ENCODE measurements at regions not wholly inside any gene's neighbourhood (a gene's known extent, or its start where the extent isn't known, plus 50 kb on each side); places are given as distances from the start of the nearest gene placed in this dataset.

GRCh38 chr2:235170536-235171521 is 219.0 kb downstream of the SH3BP4 start:
- no peaks in the 10 kb centered on the region for H3K36me3 ChIP-seq
- no peaks in the 10 kb centered on the region for H3K27me3 ChIP-seq (ENCODE audit: insufficient read depth, low read depth, severe bottlenecking)
- DNase-seq, result peak; percentile 29
- peak; percentile 47 for TF ChIP-seq CTCF (IDR thresholded peaks at IDR 0.05; ENCODE audit: low read depth, low read length)
- H3K4me3 ChIP-seq (ENCODE audit: low read depth, low read length), result no peak overlapping the region
- no peak overlapping the region for H3K27ac ChIP-seq
- no peaks in the 10 kb centered on the region for H3K9me3 ChIP-seq (ENCODE audit: severe bottlenecking)

GRCh38 chr2:235171550-235172031 is 219.8 kb downstream of the SH3BP4 start:
- H3K27me3 ChIP-seq (ENCODE audit: insufficient read depth, low read depth, severe bottlenecking), result no peaks in the 10 kb centered on the region
- H3K27ac ChIP-seq, result no peak overlapping the region
- no peaks in the 10 kb centered on the region for H3K36me3 ChIP-seq
- DNase-seq, result no peak
- H3K4me3 ChIP-seq (ENCODE audit: low read depth, low read length), result no peak overlapping the region
- H3K9me3 ChIP-seq (ENCODE audit: severe bottlenecking), result no peaks in the 10 kb centered on the region
- TF ChIP-seq CTCF (IDR thresholded peaks at IDR 0.05; ENCODE audit: low read depth, low read length), result no peak

GRCh38 chr2:235180642-235181041 is 228.8 kb downstream of the SH3BP4 start:
- no peaks in the 10 kb centered on the region for H3K36me3 ChIP-seq
- no peak overlapping the region for H3K27ac ChIP-seq
- no peak overlapping the region for H3K4me3 ChIP-seq (ENCODE audit: low read depth, low read length)
- no peaks in the 10 kb centered on the region for H3K27me3 ChIP-seq (ENCODE audit: insufficient read depth, low read depth, severe bottlenecking)
- H3K9me3 ChIP-seq (ENCODE audit: severe bottlenecking), result no peaks in the 10 kb centered on the region
- no peak for DNase-seq
- no peak for TF ChIP-seq CTCF (IDR thresholded peaks at IDR 0.05; ENCODE audit: low read depth, low read length)

GRCh38 chr2:235183786-235184185 is 232.0 kb downstream of the SH3BP4 start:
- H3K27ac ChIP-seq, result no peak overlapping the region
- no peak for TF ChIP-seq CTCF (IDR thresholded peaks at IDR 0.05; ENCODE audit: low read depth, low read length)
- H3K27me3 ChIP-seq (ENCODE audit: insufficient read depth, low read depth, severe bottlenecking), result no peaks in the 10 kb centered on the region
- no peaks in the 10 kb centered on the region for H3K36me3 ChIP-seq
- no peaks in the 10 kb centered on the region for H3K9me3 ChIP-seq (ENCODE audit: severe bottlenecking)
- no peak overlapping the region for H3K4me3 ChIP-seq (ENCODE audit: low read depth, low read length)
- no peak for DNase-seq

GRCh38 chr2:235187806-235188205 is 236.0 kb downstream of the SH3BP4 start:
- Histone ChIP-seq H3K36me3 (no peaks in the 10 kb centered on the region), H3K4me3 (ENCODE audit: low read depth, low read length) (no peak overlapping the region), H3K9me3 (ENCODE audit: severe bottlenecking) (no peaks in the 10 kb centered on the region), H3K27ac (no peak overlapping the region), H3K27me3 (ENCODE audit: insufficient read depth, low read depth, severe bottlenecking) (no peaks in the 10 kb centered on the region)
- no peak for TF ChIP-seq CTCF (IDR thresholded peaks at IDR 0.05; ENCODE audit: low read depth, low read length)
- no peak for DNase-seq

Data from WERI-Rb-1 (cell line).